Gastroesophageal sphincter (tissue), 4 donors: ENCODE measurements at regions not wholly inside any gene's neighbourhood (a gene's known extent, or its start where the extent isn't known, plus 50 kb on each side); places are given as distances from the start of the nearest gene placed in this dataset.

ENCODE experiments used
- ATAC-seq: fragments of 150-250 bp; one replicate; pipeline ENCODE4 v1.9.1; 2016; ENCODE audit warnings: mild to moderate bottlenecking, moderate library complexity
- H3K27ac ChIP-seq, 4 donors: fragments of 200-600 bp; sonication (generic) in 3 of 4; 1 replicate in 3 of 4; 2 replicates in 1 of 4; pipeline ENCODE4 v1.5.1; 2016 to 2019
- H3K27me3 ChIP-seq: fragments of 200-600 bp; sonication (generic); one replicate; pipeline ENCODE4 v1.5.1; 2019
- H3K36me3 ChIP-seq, 2 donors: fragments of 200-600 bp; sonication (generic); one replicate each; pipeline ENCODE4 v1.5.1; 2019; ENCODE audit warnings: control low read depth in 1 of 2
- H3K4me1 ChIP-seq, 3 donors: fragments of 200-600 bp; sonication (generic); 1 replicate in 2 of 3; 2 replicates in 1 of 3; pipeline ENCODE4 v1.5.1; 2016 to 2019; ENCODE audit warnings: control low read depth in 2 of 3
- H3K4me3 ChIP-seq, 2 donors: fragments of 200-600 bp; sonication (generic); one replicate each; pipeline ENCODE4 v1.5.1; 2019; ENCODE audit warnings: mild to moderate bottlenecking in 1 of 2, moderate library complexity in 1 of 2
- H3K9me3 ChIP-seq, 3 donors: fragments of 200-600 bp; sonication (generic); one replicate each; pipeline ENCODE4 v1.5.1; 2017 to 2019; ENCODE audit warnings: control low read depth in 2 of 3
- CTCF ChIP-seq, 4 experiments: fragments of 200-600 bp in 2 of 4; fragments of 450-650 bp in 2 of 4; sonication (generic) in 1 of 4; IDR thresholded peaks; one replicate each; pipeline ENCODE4 v1.5.1; 2017 to 2019; ENCODE audit warnings: antibody characterized with exemption in 4 of 4, mild to moderate bottlenecking in 2 of 4, moderate library complexity in 2 of 4
- EP300 ChIP-seq: sonication (generic); formaldehyde crosslinking; IDR thresholded peaks from one replicate; pipeline ENCODE4 v1.6.1; 2017; ENCODE audit warnings: antibody characterized with exemption, mild to moderate bottlenecking
- POLR2A ChIP-seq, 2 donors: fragments of 450-650 bp; IDR thresholded peaks; one replicate each; pipeline ENCODE4 v1.6.1; 2017; ENCODE audit warnings: antibody characterized with exemption in 2 of 2, mild to moderate bottlenecking in 2 of 2, moderate library complexity in 1 of 2
- POLR2AphosphoS5 ChIP-seq: sonication (generic); formaldehyde crosslinking; IDR thresholded peaks from one replicate; pipeline ENCODE4 v1.6.1; 2017; ENCODE audit warnings: antibody characterized with exemption
- WGBS, 2 donors: methylation state at CpG; one replicate each; pipeline ENCODE4 v1.1.5; 2018; ENCODE audit warnings: low coverage in 1 of 2; 5-methylcytosine and 5-hydroxymethylcytosine counted together

GRCh38 chr3:109963831-109964230, 626.5 kb upstream of the DPPA4 start:
- no peaks in the 10 kb centered on the region for H3K27me3 ChIP-seq
- no peak overlapping the region for H3K27ac ChIP-seq
- no peak overlapping the region for H3K4me3 ChIP-seq
- no peak for ATAC-seq
- TF ChIP-seq POLR2A (IDR thresholded peaks at IDR 0.05) (no peak), CTCF (IDR thresholded peaks at IDR 0.05) (no peak), EP300 (no peak), POLR2AphosphoS5 (no peak)
- 63 to 75% methylated on average over 3 to 4 of the region's 4 CpGs for WGBS, 2 donors
- H3K36me3 ChIP-seq: no peaks in the 10 kb centered on the region
- H3K4me1 ChIP-seq: no peaks in the 10 kb centered on the region
- no peaks in the 10 kb centered on the region for H3K9me3 ChIP-seq

- WGBS, 2 donors: 43 to 51% methylated on average over 4 of the region's 4 CpGs
- Histone ChIP-seq H3K9me3 (peaks cover 0 to 6% (median 0%) of the 10 kb centered on the region in 3 donors), H3K27ac (no peak overlapping the region), H3K27me3 (no peaks in the 10 kb centered on the region), H3K36me3 (no peaks in the 10 kb centered on the region), H3K4me1 (no peaks in the 10 kb centered on the region), H3K4me3 (no peak overlapping the region)
- ATAC-seq: no peak
- TF ChIP-seq EP300: no peak
- no peak for TF ChIP-seq CTCF (IDR thresholded peaks at IDR 0.05)
- TF ChIP-seq POLR2AphosphoS5: no peak
- no peak for TF ChIP-seq POLR2A (IDR thresholded peaks at IDR 0.05)
These were observed 636.4 kb upstream of the DPPA4 start for GRCh38 chr3:109973733-109974132.

GRCh38 chr3:109977897-109978296, 640.6 kb upstream of the DPPA4 start:
- no peak for ATAC-seq
- Histone ChIP-seq H3K4me1 (no peaks in the 10 kb centered on the region), H3K9me3 (peaks cover 0 to 6% (median 0%) of the 10 kb centered on the region in 3 donors), H3K27ac (no peak overlapping the region), H3K36me3 (no peaks in the 10 kb centered on the region), H3K4me3 (no peak overlapping the region), H3K27me3 (no peaks in the 10 kb centered on the region)
- 80% methylated on average over 1 of the region's 4 CpGs; no CpG with 5 or more reads in 1 of the 2 donors for WGBS, 2 donors
- no peak for TF ChIP-seq POLR2AphosphoS5
- no peak for TF ChIP-seq POLR2A (IDR thresholded peaks at IDR 0.05)
- no peak for TF ChIP-seq CTCF (IDR thresholded peaks at IDR 0.05)
- TF ChIP-seq EP300: no peak

- Histone ChIP-seq H3K4me1 (no peaks in the 10 kb centered on the region), H3K27me3 (no peaks in the 10 kb centered on the region), H3K27ac (no peak overlapping the region), H3K9me3 (no peaks in the 10 kb centered on the region), H3K36me3 (no peaks in the 10 kb centered on the region), H3K4me3 (no peak overlapping the region)
- 40 to 71% methylated on average over 1 of the region's 1 CpG for WGBS, 2 donors
- TF ChIP-seq CTCF (IDR thresholded peaks at IDR 0.05) (no peak), POLR2A (IDR thresholded peaks at IDR 0.05) (no peak), EP300 (no peak)
- no peak for ATAC-seq
These were observed 644.9 kb upstream of the DPPA4 start for GRCh38 chr3:109982201-109982600.

- Histone ChIP-seq H3K27me3 (no peaks in the 10 kb centered on the region), H3K9me3 (no peaks in the 10 kb centered on the region), H3K4me3 (no peak overlapping the region), H3K27ac (no peak overlapping the region), H3K36me3 (no peaks in the 10 kb centered on the region), H3K4me1 (no peaks in the 10 kb centered on the region)
- TF ChIP-seq CTCF (IDR thresholded peaks at IDR 0.05): no peak
- TF ChIP-seq EP300: no peak
- no peak for TF ChIP-seq POLR2A (IDR thresholded peaks at IDR 0.05)
- no peak for TF ChIP-seq POLR2AphosphoS5
- no peak for ATAC-seq
These were observed 647.6 kb upstream of the DPPA4 start for GRCh38 chr3:109984976-109985375.
